ENCODE measurements at regions not wholly inside any gene's neighbourhood (a gene's known extent, or its start where the extent isn't known, plus 50 kb on each side); places are given as distances from the start of the nearest gene placed in this dataset.

DNA sequence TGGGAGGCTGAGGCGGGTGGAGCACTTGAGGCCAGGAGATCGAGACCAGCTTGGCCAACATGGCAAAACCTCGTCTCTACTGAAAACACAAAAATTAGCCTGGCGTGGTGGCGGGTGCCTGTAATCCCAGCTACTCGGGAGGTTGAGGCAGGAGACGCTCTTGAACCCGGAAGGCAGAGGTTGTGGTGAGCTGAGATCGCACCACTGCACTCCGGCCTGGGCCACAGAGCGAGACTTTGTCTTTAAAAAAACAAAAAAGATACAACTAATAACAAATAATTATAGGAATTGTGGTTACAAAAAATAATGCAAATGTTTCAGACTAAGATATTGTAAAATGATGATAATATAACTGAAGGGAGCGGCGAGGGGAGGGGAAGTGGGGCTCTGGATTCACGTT, 90.3 kb upstream of the RTL6 start:
- H3K27me3 ChIP-seq, result no peaks in the 10 kb centered on the region
- H3K27ac ChIP-seq, result no peak overlapping the region

DNA sequence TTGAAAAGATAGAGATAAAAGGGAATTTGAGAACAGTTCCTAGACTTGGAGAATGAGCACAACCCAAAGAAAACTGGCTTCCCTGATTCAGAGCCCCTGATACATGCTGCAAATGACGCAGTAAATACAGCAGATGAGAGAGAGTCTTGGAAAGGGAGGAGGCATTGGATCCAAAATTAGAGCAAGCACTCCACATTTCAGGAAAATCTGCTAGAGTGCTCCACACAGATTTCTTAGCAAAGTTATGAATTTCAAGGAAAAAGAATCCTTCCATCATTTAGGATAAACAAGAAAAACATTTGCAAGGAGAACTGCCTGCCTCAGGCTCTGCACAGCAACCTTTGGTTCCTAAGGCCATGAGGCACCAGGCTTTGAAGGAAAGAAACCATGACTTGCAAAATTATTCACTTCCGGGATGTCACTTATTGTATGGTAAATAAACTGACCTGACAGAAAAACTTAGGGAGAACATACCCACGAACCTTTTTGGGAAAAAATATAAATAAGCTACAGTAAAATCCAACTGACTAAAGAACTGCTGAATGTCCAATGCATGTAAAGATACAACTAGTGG, 89.8 kb upstream of the RTL6 start:
- Histone ChIP-seq H3K4me1 (no peaks in the 10 kb centered on the region), H3K27ac (no peak overlapping the region), H3K27me3 (no peaks in the 10 kb centered on the region), H3K4me3 (no peak overlapping the region), H3K9me3 (no peaks in the 10 kb centered on the region), H3K36me3 (ENCODE audit: low read depth, missing control alignments) (no peaks in the 10 kb centered on the region)
- 94% methylated on average over 3 of the region's 3 CpGs for WGBS, 2 donors
- no peak for DNase-seq
- no peak for TF ChIP-seq POLR2A (IDR thresholded peaks at IDR 0.05)
- TF ChIP-seq, protein P1, sequence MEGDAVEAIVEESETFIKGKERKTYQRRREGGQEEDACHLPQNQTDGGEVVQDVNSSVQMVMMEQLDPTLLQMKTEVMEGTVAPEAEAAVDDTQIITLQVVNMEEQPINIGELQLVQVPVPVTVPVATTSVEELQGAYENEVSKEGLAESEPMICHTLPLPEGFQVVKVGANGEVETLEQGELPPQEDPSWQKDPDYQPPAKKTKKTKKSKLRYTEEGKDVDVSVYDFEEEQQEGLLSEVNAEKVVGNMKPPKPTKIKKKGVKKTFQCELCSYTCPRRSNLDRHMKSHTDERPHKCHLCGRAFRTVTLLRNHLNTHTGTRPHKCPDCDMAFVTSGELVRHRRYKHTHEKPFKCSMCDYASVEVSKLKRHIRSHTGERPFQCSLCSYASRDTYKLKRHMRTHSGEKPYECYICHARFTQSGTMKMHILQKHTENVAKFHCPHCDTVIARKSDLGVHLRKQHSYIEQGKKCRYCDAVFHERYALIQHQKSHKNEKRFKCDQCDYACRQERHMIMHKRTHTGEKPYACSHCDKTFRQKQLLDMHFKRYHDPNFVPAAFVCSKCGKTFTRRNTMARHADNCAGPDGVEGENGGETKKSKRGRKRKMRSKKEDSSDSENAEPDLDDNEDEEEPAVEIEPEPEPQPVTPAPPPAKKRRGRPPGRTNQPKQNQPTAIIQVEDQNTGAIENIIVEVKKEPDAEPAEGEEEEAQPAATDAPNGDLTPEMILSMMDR (IDR thresholded peaks at IDR 0.05), result no peak
- intact Hi-C loops (cut with DNase I; ENCODE audit: low total_unique reads), result no loop called here

More for the DNA sequence above, 90.3 kb upstream of the RTL6 start:
- DNase-seq, result no peak
- Histone ChIP-seq H3K9me3 (no peaks in the 10 kb centered on the region), H3K36me3 (ENCODE audit: low read depth, missing control alignments) (no peaks in the 10 kb centered on the region), H3K4me1 (no peaks in the 10 kb centered on the region), H3K4me3 (no peak overlapping the region)
- intact Hi-C loops (cut with DNase I; ENCODE audit: low total_unique reads), result no loop called here
- no peak for TF ChIP-seq POLR2A (IDR thresholded peaks at IDR 0.05)
- TF ChIP-seq, protein P1 (IDR thresholded peaks at IDR 0.05), result no peak
- WGBS, 2 donors, result 92 to 93% methylated on average over 14 of the region's 14 CpGs

DNA sequence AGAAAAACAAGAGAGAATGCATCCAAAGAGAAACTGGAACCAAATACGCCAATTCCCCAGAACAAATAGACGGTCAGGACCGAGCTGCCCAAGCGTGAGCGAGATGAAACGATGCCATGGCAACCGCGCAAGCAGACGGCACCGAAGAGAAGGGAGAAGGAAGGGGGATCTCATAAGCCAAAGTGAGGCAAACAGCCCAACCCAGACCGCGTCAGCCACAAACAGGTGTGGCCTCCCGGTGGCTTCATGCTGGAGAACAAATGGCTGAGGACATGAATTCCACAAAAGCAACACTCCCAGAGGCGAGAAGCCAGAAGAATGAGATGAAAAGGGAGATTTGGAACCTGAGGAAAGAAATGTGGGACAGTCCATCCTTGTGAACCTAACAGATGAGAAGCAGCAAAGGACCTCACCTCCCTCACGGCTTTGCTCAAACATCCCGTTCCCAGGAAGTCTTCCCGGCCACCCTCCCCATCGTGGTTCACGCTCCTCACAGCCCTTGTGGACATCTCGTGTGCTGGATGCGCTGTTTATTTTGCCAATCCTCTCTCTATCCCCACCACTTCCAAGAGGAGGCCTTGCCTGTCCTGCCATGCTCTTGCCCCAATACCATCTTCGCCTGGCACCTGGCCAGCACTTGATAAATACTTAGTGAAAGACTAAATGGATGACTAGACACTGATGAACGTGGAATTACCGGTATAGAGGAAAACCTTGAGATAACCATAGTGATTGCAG, 89.1 kb upstream of the RTL6 start:
- no peaks in the 10 kb centered on the region for H3K9me3 ChIP-seq
- WGBS, 2 donors, result 50 to 53% methylated on average over 24 of the region's 24 CpGs
- no peak overlapping the region for H3K27ac ChIP-seq
- H3K27me3 ChIP-seq, result no peaks in the 10 kb centered on the region
- no peak overlapping the region for H3K4me3 ChIP-seq
- no peaks in the 10 kb centered on the region for H3K4me1 ChIP-seq
- H3K36me3 ChIP-seq (ENCODE audit: low read depth, missing control alignments), result no peaks in the 10 kb centered on the region
- TF ChIP-seq POLR2A (IDR thresholded peaks at IDR 0.05), result no peak
- TF ChIP-seq, protein P1 (IDR thresholded peaks at IDR 0.05), result no peak
- intact Hi-C loops (cut with DNase I; ENCODE audit: low total_unique reads), result no loop called here
- DNase-seq, result no peak

DNA sequence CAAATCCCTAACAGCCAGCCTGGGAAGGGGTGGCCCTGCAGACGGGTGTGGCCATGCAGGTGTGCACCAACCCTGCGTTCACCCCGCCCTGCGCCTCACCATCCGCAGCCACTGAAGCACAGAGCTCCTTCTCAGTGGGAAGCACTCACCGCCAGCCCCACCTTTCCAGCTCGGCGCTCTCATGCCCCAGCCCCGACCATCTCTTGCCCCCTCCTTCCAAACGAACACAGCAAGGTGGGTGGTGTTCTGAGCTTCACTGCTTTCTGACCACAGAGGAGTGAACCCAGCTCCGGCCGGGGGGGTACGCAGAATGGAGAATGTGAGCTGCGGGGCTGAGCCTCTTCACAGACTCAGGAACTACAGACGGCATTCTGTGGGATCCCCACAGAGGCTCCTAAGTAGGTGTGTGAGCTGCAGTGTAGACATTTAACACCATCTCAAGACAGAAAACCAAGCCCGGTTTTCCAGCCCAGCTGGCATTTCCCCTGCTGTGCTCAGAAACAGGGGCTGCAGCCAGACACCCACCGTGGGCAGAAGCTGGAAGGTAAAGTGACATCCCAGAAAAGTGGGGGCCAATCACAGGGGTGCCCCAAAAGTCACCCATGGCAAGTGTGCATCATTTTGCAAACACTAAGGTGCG, 88.4 kb upstream of the RTL6 start:
- no peak overlapping the region for H3K27ac ChIP-seq
- no peaks in the 10 kb centered on the region for H3K27me3 ChIP-seq
- H3K4me3 ChIP-seq, result no peak overlapping the region
- DNase-seq, result no peak
- no peaks in the 10 kb centered on the region for H3K9me3 ChIP-seq
- WGBS, 2 donors, result 66 to 74% methylated on average over 17 to 18 of the region's 18 CpGs
- H3K36me3 ChIP-seq (ENCODE audit: low read depth, missing control alignments), result no peaks in the 10 kb centered on the region
- no peaks in the 10 kb centered on the region for H3K4me1 ChIP-seq
- intact Hi-C loops (cut with DNase I; ENCODE audit: low total_unique reads), result no loop called here
- no peak for TF ChIP-seq POLR2A (IDR thresholded peaks at IDR 0.05)
- TF ChIP-seq, protein P1 (IDR thresholded peaks at IDR 0.05), result no peak

All from testis (tissue), 2 donors.